ENCODE measurements at regions not wholly inside any gene's neighbourhood (a gene's known extent, or its start where the extent isn't known, plus 50 kb on each side); places are given as distances from the start of the nearest gene placed in this dataset.

DNA sequence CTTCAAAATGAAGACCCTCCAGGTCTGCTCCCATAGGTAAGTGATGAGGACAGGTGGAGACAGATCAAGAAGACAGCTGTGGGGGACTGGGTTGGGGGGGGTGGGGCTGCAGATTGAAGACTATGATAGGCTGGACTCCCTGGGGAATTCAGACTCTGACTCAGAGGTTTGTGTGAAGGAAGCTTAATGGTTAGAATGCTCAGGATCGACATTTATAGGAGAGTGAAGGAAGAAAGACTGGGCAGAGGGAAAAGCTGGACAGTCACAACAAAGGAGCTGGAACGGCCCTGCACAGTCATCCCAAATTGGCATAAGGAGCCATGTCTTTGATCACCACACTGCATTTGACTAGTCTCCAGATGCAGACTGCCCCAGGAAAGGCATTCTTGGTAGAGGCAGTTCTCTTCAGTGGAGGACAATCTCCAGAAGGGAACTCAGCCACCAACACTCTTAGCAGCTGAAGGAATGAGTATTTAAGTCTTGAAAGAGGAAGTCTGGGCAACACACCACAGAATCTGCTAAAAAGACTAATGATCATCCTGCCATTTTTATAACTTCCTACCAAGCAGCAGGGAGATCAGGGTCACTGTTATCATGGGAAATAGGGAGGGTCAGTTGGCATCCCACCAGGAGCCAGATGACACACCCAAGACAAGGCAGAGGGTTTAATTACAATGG, 120.0 kb upstream of the ZC3H11B start:
- WGBS, 3 donors, result 77 to 94% (median 88%) methylated on average over 2 of the region's 2 CpGs
- H3K36me3 ChIP-seq, result no peaks in the 10 kb centered on the region
- H3K4me3 ChIP-seq, result no peak overlapping the region

DNA sequence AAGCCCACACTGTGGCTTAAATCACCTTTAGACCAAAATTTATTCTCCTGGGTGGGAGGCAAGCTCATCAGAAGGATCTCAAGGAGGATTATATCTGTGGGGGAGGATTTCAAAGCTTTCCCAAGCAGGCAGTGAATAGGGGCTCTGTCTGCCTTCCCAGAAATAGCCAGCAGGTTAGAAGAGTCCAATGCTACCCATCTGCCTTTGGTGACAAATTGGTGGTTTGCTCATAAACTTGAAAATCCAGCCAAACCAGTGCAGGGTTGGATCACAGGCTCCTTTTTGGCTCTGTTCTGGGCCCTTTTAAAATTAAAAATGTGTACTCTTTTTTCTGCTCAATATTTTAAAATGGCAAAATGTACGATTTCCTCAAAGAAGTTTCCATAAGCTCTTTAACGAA, 118.9 kb upstream of the ZC3H11B start:
- intact Hi-C loops (cut with DNase I), result no loop called here
- Histone ChIP-seq H3K4me3 (no peak overlapping the region), H3K27ac (no peak overlapping the region), H3K4me1 (ENCODE audit: insufficient read depth) (no peaks in the 10 kb centered on the region), H3K27me3 (no peaks in the 10 kb centered on the region), H3K9me3 (no peaks in the 10 kb centered on the region), H3K36me3 (no peaks in the 10 kb centered on the region)
- TF ChIP-seq EP300 (IDR thresholded peaks at IDR 0.05), result no peak
- TF ChIP-seq, protein P1, sequence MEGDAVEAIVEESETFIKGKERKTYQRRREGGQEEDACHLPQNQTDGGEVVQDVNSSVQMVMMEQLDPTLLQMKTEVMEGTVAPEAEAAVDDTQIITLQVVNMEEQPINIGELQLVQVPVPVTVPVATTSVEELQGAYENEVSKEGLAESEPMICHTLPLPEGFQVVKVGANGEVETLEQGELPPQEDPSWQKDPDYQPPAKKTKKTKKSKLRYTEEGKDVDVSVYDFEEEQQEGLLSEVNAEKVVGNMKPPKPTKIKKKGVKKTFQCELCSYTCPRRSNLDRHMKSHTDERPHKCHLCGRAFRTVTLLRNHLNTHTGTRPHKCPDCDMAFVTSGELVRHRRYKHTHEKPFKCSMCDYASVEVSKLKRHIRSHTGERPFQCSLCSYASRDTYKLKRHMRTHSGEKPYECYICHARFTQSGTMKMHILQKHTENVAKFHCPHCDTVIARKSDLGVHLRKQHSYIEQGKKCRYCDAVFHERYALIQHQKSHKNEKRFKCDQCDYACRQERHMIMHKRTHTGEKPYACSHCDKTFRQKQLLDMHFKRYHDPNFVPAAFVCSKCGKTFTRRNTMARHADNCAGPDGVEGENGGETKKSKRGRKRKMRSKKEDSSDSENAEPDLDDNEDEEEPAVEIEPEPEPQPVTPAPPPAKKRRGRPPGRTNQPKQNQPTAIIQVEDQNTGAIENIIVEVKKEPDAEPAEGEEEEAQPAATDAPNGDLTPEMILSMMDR (IDR thresholded peaks at IDR 0.05), result no peak
- no peak for TF ChIP-seq POLR2A (IDR thresholded peaks at IDR 0.05)
- WGBS, 3 donors, result 74 to 80% (median 80%) methylated on average over 2 of the region's 2 CpGs
- no peak for DNase-seq

More for the DNA sequence above, 120.0 kb upstream of the ZC3H11B start:
- Histone ChIP-seq H3K27me3 (no peaks in the 10 kb centered on the region), H3K27ac (no peak overlapping the region), H3K9me3 (no peaks in the 10 kb centered on the region), H3K4me1 (ENCODE audit: insufficient read depth) (no peaks in the 10 kb centered on the region)
- no peak for DNase-seq
- TF ChIP-seq, protein P1 (IDR thresholded peaks at IDR 0.05), result no peak
- no peak for TF ChIP-seq EP300 (IDR thresholded peaks at IDR 0.05)
- TF ChIP-seq POLR2A (IDR thresholded peaks at IDR 0.05), result no peak
- intact Hi-C loops (cut with DNase I), result no loop called here

DNA sequence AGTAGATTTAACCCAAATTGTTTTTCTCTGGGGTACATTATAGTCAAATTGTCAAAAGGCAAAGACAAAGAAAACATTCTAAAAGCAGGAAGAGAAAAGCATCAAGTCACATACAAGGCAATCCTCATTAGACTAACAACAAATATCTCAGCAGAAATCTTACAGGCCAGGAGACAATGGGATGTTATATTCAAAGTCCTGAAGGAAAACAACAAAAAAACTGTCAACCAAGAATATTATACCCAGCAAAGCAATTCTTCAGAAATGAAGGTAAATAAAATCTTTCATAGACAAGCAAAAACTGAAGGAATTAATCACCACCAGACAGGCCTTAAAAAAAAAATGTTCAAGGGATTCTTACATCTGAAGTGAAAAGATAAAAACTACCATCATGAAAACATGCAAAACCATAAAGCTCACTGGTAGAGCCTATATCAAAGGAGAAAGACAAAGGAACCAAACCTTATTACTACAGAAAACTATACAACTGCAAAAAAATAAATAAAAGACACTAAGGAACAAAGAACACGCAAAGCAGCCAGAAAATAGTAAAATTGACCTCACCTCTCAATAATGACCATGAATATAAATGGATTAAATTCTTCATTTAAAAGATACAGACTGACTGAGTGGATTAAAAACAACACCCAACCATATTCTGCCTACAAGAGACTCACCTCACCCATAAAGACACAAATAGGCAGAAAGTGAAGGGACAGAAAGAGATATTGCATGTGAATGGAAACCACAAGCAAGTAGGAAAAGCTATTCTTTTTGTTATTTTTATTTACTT, 113.8 kb upstream of the ZC3H11B start:
- WGBS, 3 donors, result 88 to 98% (median 97%) methylated on average over 1 of the region's 1 CpG
- Histone ChIP-seq H3K36me3 (no peaks in the 10 kb centered on the region), H3K27ac (no peak overlapping the region), H3K4me3 (no peak overlapping the region), H3K4me1 (ENCODE audit: insufficient read depth) (no peaks in the 10 kb centered on the region), H3K27me3 (no peaks in the 10 kb centered on the region), H3K9me3 (peaks cover 0 to 5% of the 10 kb centered on the region in 2 donors)
- TF ChIP-seq, protein P1 (IDR thresholded peaks at IDR 0.05), result no peak
- TF ChIP-seq POLR2A (IDR thresholded peaks at IDR 0.05), result no peak
- no peak for TF ChIP-seq EP300 (IDR thresholded peaks at IDR 0.05)
- no peak for DNase-seq
- intact Hi-C loops (cut with DNase I), result no loop called here

GRCh38 chr1:219724440-219724839, 111.5 kb upstream of the ZC3H11B start:
- 83 to 86% (median 86%) methylated on average over 5 of the region's 5 CpGs for WGBS, 3 donors
- Histone ChIP-seq H3K9me3 (peaks cover 0 to 5% of the 10 kb centered on the region in 2 donors), H3K4me1 (ENCODE audit: insufficient read depth) (no peaks in the 10 kb centered on the region), H3K36me3 (no peaks in the 10 kb centered on the region), H3K27ac (no peak overlapping the region), H3K4me3 (no peak overlapping the region), H3K27me3 (no peaks in the 10 kb centered on the region)
- intact Hi-C loops (cut with DNase I), result no loop called here
- no peak for DNase-seq
- TF ChIP-seq EP300 (IDR thresholded peaks at IDR 0.05) (no peak), POLR2A (IDR thresholded peaks at IDR 0.05) (no peak)
- TF ChIP-seq, protein P1 (IDR thresholded peaks at IDR 0.05), result no peak

All from ovary (tissue), 7 donors.